Ishikawa (cell line): ENCODE measurements at regions not wholly inside any gene's neighbourhood (a gene's known extent, or its start where the extent isn't known, plus 50 kb on each side); places are given as distances from the start of the nearest gene placed in this dataset.

Experiments used
- EP300 ChIP-seq: IDR thresholded peaks from 2 replicates; pipeline ENCODE4 v1.6.1; 2012; ENCODE audit warnings: borderline replicate concordance
- TEAD4 ChIP-seq: IDR thresholded peaks from 2 replicates; pipeline ENCODE4 v1.6.1; 2012

GRCh38 chr1:239269706-239270105 is 116.7 kb upstream of the CHRM3 start:
- TF ChIP-seq EP300 (no peak), TEAD4 (no peak)
